ENCODE measurements at regions not wholly inside any gene's neighbourhood (a gene's known extent, or its start where the extent isn't known, plus 50 kb on each side); places are given as distances from the start of the nearest gene placed in this dataset.

DNA sequence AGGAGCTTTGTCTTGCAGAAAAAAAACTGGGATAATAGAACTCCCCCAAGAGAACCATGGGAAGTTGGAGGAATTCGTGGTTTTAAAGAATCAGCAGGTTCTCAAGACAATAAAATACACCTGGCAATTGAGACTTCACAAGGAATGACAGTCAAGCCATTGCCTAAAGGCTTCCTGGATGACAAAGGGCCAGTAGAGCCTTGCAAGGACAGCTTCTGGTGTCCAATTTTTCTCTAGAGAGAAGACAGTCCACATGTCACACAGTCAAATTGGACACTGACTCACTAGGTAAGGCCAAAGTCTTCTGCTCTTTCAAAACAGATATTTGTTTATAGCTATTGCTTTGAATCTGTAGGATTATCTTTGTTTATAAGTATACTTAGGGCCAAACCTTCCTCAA lies 80.3 kb upstream of the BMP5 start:
- H3K36me3 ChIP-seq (replicated peaks; ENCODE audit: low read depth, low read length), result no peaks in the 10 kb centered on the region
- peaks cover 3% of the 10 kb centered on the region; the same call in 1 of the 2 replicates for H3K4me1 ChIP-seq (ENCODE audit: low read length)
- no peaks in the 10 kb centered on the region for H3K27me3 ChIP-seq (ENCODE audit: low read depth, low read length)
- H3K9me3 ChIP-seq (ENCODE audit: insufficient read depth, low read length), result no peaks in the 10 kb centered on the region
- no peak overlapping the region for H3K27ac ChIP-seq (ENCODE audit: low read length)
- TF ChIP-seq EZH2phosphoT487 (IDR thresholded peaks at IDR 0.05; ENCODE audit: low read depth) (no peak), CTCF (IDR thresholded peaks at IDR 0.05; ENCODE audit: low read depth, low read length) (no peak)
- no peaks in the 10 kb centered on the region for H4K20me1 ChIP-seq (ENCODE audit: insufficient read depth, low read length)
- no peaks in the 10 kb centered on the region for H3K79me2 ChIP-seq (ENCODE audit: low read length)
- H3K9ac ChIP-seq (ENCODE audit: low read length), result no peak overlapping the region
- no peak overlapping the region for H3K4me3 ChIP-seq (ENCODE audit: low read length)
- no peak overlapping the region for H2AFZ ChIP-seq (ENCODE audit: low read depth, low read length)
- no peak overlapping the region for H3K4me2 ChIP-seq (ENCODE audit: low read length)

DNA sequence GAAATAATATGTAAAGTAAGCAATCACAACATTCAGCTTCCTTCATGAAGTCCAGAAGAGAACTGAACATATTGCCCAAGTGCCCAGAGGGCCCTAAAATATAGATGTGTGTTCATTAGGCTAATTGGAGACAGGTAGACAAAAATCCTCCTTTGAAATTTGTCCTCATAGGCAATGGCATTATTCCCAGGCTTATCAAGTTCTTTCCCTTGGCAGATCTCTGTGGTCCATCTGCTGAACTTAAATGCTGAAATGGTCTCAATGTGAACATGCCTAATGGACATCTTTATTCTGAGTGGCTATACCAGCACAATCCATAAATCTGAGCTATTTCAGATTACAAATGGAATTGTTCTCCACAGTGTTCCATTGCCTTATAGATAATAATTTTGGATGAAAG lies 79.0 kb upstream of the BMP5 start:
- Histone ChIP-seq H3K4me2 (ENCODE audit: low read length) (no peak overlapping the region), H3K4me1 (ENCODE audit: low read length) (peaks cover 3% of the 10 kb centered on the region; the same call in 1 of the 2 replicates), H3K27ac (ENCODE audit: low read length) (no peak overlapping the region), H3K27me3 (ENCODE audit: low read depth, low read length) (no peaks in the 10 kb centered on the region), H3K36me3 (replicated peaks; ENCODE audit: low read depth, low read length) (no peaks in the 10 kb centered on the region), H3K79me2 (ENCODE audit: low read length) (no peaks in the 10 kb centered on the region), H2AFZ (ENCODE audit: low read depth, low read length) (no peak overlapping the region), H4K20me1 (ENCODE audit: insufficient read depth, low read length) (no peaks in the 10 kb centered on the region), H3K9me3 (ENCODE audit: insufficient read depth, low read length) (no peaks in the 10 kb centered on the region), H3K9ac (ENCODE audit: low read length) (no peak overlapping the region), H3K4me3 (ENCODE audit: low read length) (no peak overlapping the region)
- TF ChIP-seq CTCF (IDR thresholded peaks at IDR 0.05; ENCODE audit: low read depth, low read length) (no peak), EZH2phosphoT487 (IDR thresholded peaks at IDR 0.05; ENCODE audit: low read depth) (no peak)

GRCh38 chr6:55953335-55953734 lies 77.9 kb upstream of the BMP5 start:
- H3K4me2 ChIP-seq (ENCODE audit: low read length), result peak overlapping the region; percentile 62
- H3K4me3 ChIP-seq (ENCODE audit: low read length), result peak overlapping the region; percentile 38
- no peak overlapping the region for H3K27ac ChIP-seq (ENCODE audit: low read length)
- peak overlapping the region; percentile 74 for H2AFZ ChIP-seq (ENCODE audit: low read depth, low read length)
- peaks cover 3% of the 10 kb centered on the region; the same call in 1 of the 2 replicates for H3K4me1 ChIP-seq (ENCODE audit: low read length)
- H3K9ac ChIP-seq (ENCODE audit: low read length), result no peak overlapping the region
- H3K27me3 ChIP-seq (ENCODE audit: low read depth, low read length), result no peaks in the 10 kb centered on the region
- no peaks in the 10 kb centered on the region for H3K9me3 ChIP-seq (ENCODE audit: insufficient read depth, low read length)
- TF ChIP-seq CTCF (IDR thresholded peaks at IDR 0.05; ENCODE audit: low read depth, low read length), result peak; percentile 73
- no peak for TF ChIP-seq EZH2phosphoT487 (IDR thresholded peaks at IDR 0.05; ENCODE audit: low read depth)
- H3K79me2 ChIP-seq (ENCODE audit: low read length), result no peaks in the 10 kb centered on the region
- H3K36me3 ChIP-seq (replicated peaks; ENCODE audit: low read depth, low read length), result no peaks in the 10 kb centered on the region
- no peaks in the 10 kb centered on the region for H4K20me1 ChIP-seq (ENCODE audit: insufficient read depth, low read length)

DNA sequence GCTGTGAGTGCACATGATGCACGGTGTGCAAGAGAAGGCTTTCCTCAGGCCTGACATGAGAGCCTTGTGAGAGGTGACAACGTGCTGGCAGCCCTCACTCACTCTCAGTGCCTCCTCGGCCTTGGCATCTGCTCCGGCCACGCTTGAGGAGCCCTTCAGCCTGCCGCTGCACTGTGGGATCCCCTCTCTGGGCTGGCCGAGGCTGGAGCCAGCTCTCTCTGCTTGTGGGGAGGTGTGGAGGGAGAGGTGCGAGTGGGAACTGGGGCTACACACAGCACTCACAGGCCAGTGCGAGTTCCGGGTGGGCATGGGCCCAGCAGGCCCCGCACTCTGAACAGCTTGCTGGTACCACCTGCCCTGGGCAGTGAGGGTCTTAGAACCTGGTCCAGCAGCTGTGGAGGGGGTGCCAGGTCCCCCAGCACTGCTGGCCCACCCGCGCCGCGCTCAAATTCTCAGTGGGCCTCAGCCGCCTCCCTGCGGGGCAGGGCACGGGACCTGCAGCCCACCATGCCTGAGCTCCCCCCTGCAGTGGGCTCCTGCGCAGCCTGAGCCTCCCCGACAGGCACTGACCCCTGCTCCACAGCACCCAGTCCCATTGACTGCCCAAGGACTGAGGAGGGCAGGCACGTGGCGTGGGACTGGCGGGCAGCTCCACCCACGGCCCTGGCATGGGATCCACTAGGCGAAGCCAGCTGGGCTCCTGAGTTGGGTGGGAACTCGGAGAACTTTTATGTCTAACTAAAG lies 74.9 kb upstream of the BMP5 start:
- Histone ChIP-seq H3K4me2 (ENCODE audit: low read length) (no peak overlapping the region), H4K20me1 (ENCODE audit: insufficient read depth, low read length) (no peaks in the 10 kb centered on the region), H3K27me3 (ENCODE audit: low read depth, low read length) (no peaks in the 10 kb centered on the region), H3K79me2 (ENCODE audit: low read length) (no peaks in the 10 kb centered on the region), H3K4me1 (ENCODE audit: low read length) (peaks cover 3% of the 10 kb centered on the region; the same call in 1 of the 2 replicates), H3K36me3 (replicated peaks; ENCODE audit: low read depth, low read length) (no peaks in the 10 kb centered on the region), H3K9ac (ENCODE audit: low read length) (no peak overlapping the region), H3K9me3 (ENCODE audit: insufficient read depth, low read length) (no peaks in the 10 kb centered on the region), H3K27ac (ENCODE audit: low read length) (no peak overlapping the region), H3K4me3 (ENCODE audit: low read length) (no peak overlapping the region), H2AFZ (ENCODE audit: low read depth, low read length) (no peak overlapping the region)
- TF ChIP-seq CTCF (IDR thresholded peaks at IDR 0.05; ENCODE audit: low read depth, low read length), result no peak
- TF ChIP-seq EZH2phosphoT487 (IDR thresholded peaks at IDR 0.05; ENCODE audit: low read depth), result no peak

Data from OCI-LY3 (cell line).